Lower lobe of right lung (tissue), 2 donors: ENCODE measurements at regions not wholly inside any gene's neighbourhood (a gene's known extent, or its start where the extent isn't known, plus 50 kb on each side); places are given as distances from the start of the nearest gene placed in this dataset.

Experiments
- ATAC-seq, 2 donors: fragments of 200-7000 bp; cut with Tn5 transposase; one replicate each; pipeline ENCODE4 v1.9.1; 2020 to 2022; ENCODE audit warnings: mild to moderate bottlenecking in 2 of 2, moderate library complexity in 2 of 2
- DNase-seq: peaks from one replicate; pipeline ENCODE4 v3.0.0-alpha.2; 2020
- H3K27ac ChIP-seq: fragments of 200-600 bp; one replicate; pipeline ENCODE4 v1.8.0; 2022
- H3K27me3 ChIP-seq: fragments of 200-600 bp; one replicate; pipeline ENCODE4 v1.8.0; 2022; ENCODE audit warnings: low read depth
- H3K36me3 ChIP-seq: fragments of 200-600 bp; one replicate; pipeline ENCODE4 v1.8.0; 2022; ENCODE audit warnings: mild to moderate bottlenecking
- H3K4me1 ChIP-seq: fragments of 200-600 bp; one replicate; pipeline ENCODE4 v1.8.0; 2022
- H3K4me3 ChIP-seq: fragments of 200-600 bp; one replicate; pipeline ENCODE4 v1.8.0; 2022; ENCODE audit warnings: mild to moderate bottlenecking
- H3K9me3 ChIP-seq: fragments of 200-600 bp; one replicate; pipeline ENCODE4 v1.8.0; 2022
- intact Hi-C: fragments of 100-400 bp; cut with DNase I; formaldehyde crosslinking; loops from one replicate; pipeline ENCODE4 v1.11.0; 2022
- TF ChIP-seq, protein P1 (sequence below): fragments of 200-600 bp; IDR thresholded peaks from one replicate; pipeline ENCODE4 v1.8.0; 2022; ENCODE audit warnings: antibody characterized with exemption, mild to moderate bottlenecking
- donor health status: DM: no; HTN: yes; CAD: no; lungs with severe emphysema.

DNA sequence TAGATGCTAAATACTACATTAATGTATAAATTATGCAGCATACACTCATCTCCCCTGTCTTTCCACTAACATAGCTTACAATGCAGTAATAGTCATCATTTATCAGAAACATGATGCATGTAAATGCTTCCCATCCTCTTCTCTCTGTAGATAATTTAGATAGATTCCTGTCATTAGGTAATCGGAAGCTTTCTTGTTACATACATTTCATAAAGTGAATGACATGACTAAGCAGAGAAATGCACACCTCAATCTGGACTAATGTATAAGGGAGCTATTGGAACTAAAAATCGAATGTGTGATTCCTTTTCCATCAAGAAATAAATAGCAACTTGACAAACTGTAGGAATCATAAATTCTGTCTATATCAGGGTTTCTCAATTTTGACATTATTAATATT is 273.4 kb downstream of the RASSF9 start:
- Histone ChIP-seq H3K9me3 (no peaks in the 10 kb centered on the region), H3K36me3 (no peaks in the 10 kb centered on the region), H3K4me1 (no peaks in the 10 kb centered on the region), H3K4me3 (no peak overlapping the region), H3K27me3 (no peaks in the 10 kb centered on the region), H3K27ac (no peak overlapping the region)
- TF ChIP-seq, protein P1, sequence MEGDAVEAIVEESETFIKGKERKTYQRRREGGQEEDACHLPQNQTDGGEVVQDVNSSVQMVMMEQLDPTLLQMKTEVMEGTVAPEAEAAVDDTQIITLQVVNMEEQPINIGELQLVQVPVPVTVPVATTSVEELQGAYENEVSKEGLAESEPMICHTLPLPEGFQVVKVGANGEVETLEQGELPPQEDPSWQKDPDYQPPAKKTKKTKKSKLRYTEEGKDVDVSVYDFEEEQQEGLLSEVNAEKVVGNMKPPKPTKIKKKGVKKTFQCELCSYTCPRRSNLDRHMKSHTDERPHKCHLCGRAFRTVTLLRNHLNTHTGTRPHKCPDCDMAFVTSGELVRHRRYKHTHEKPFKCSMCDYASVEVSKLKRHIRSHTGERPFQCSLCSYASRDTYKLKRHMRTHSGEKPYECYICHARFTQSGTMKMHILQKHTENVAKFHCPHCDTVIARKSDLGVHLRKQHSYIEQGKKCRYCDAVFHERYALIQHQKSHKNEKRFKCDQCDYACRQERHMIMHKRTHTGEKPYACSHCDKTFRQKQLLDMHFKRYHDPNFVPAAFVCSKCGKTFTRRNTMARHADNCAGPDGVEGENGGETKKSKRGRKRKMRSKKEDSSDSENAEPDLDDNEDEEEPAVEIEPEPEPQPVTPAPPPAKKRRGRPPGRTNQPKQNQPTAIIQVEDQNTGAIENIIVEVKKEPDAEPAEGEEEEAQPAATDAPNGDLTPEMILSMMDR = no peak
- intact Hi-C loops = no loop called here
- ATAC-seq (no peak), DNase-seq (no peak)

DNA sequence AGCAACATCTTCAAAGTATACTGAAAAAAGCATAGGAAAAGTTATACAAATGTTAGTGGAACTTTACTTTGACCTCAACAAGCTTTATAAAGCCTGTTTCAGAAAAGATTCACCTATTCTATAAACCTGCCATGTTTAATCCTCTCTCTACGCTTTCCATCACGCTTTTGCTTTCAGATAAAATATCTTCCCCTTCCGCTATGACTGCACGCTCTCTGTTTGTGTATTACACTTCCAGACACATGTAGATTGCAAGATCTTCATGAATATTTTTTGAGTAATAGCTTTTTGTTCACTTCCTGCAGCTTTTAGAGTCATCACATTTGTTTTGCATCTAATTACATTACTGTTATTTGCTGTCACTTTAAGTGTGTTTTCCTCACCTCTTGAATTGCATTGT is 271.4 kb downstream of the RASSF9 start:
- ATAC-seq = no peak
- TF ChIP-seq, protein P1 = no peak
- Histone ChIP-seq H3K27ac (no peak overlapping the region), H3K4me3 (no peak overlapping the region), H3K9me3 (no peaks in the 10 kb centered on the region), H3K36me3 (no peaks in the 10 kb centered on the region), H3K27me3 (no peaks in the 10 kb centered on the region), H3K4me1 (no peaks in the 10 kb centered on the region)
- DNase-seq = no peak
- intact Hi-C loops = no loop called here

DNA sequence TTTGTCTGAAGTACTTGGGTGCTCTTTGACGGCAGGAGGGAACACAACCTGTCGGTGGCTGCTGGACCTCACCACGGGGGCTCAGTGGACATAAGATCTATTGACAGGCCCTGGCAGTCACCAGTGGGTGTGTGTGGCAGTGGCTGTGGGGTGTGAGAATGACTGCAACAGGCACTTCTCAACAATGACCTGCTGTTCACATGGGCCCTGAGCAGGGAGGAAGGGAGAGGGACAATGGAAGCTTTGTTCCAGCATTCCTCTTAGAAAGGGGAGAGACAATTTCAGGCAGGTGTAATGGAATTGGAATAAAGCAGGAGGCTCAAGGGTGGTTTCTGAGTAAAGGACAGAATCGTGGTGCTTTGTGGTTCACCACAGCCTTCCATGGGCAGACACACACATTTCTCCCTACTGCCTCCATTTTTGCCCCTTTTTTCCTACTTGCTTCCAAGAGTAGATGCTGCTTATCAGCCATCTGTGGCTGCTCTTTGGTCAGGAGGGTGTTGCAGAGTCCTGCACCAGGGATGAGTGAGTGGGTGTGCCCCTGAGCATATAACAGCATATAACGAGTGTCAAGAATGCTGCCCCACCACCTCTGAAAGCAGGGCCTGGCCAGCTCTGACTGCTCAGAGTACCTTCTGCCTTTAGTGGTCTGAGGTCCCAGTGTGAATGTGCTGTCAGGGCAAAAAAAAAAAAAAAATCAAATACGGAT is 267.7 kb downstream of the RASSF9 start:
- Histone ChIP-seq H3K36me3 (no peaks in the 10 kb centered on the region), H3K27ac (no peak overlapping the region), H3K27me3 (no peaks in the 10 kb centered on the region), H3K9me3 (no peaks in the 10 kb centered on the region), H3K4me3 (no peak overlapping the region), H3K4me1 (no peaks in the 10 kb centered on the region)
- intact Hi-C loops = no loop called here
- DNase-seq (no peak), ATAC-seq (no peak)
- TF ChIP-seq, protein P1 = no peak

DNA sequence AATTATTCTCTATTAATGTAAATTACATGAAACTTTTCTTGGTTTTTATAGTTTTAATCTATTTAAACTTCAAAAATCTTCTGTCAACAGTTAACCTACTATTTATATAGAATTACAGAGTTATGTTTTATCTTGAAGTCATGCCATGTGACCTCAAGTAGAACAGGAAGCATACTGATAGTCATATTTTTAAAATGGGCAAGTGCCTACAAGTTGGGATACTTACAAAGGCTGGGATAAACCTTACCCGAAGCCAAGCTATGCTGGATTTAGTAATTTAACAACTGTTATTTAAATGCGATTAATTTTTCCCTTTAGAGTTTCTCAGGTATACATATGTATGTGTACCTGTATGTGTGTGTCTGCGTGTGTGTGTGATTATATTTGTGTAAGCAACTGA is 266.9 kb downstream of the RASSF9 start:
- intact Hi-C loops = no loop called here

DNA sequence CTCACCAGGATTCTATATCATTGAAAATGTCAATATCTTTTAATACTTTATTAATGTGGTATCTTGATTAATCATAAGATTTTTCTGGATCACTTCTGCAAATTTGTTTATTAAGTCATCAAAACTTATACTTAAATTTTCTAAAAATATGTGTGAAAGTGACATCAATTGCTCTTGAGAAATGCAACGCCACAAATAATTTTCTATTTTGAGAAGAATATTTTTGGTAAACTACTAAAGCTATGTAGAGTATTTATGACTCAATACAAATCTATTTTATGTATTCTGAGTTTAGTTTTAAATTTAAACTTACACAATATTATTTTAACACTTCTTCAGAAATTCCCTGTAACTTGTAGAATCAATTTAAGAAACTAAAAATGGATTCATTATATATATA is 263.3 kb downstream of the RASSF9 start:
- TF ChIP-seq, protein P1 = no peak
- Histone ChIP-seq H3K27ac (no peak overlapping the region), H3K36me3 (no peaks in the 10 kb centered on the region), H3K4me1 (no peaks in the 10 kb centered on the region), H3K27me3 (no peaks in the 10 kb centered on the region), H3K9me3 (no peaks in the 10 kb centered on the region), H3K4me3 (no peak overlapping the region)
- intact Hi-C loops = no loop called here
- DNase-seq = no peak
- no peak for ATAC-seq

More for the DNA sequence above, 266.9 kb downstream of the RASSF9 start:
- H3K4me1 ChIP-seq = no peaks in the 10 kb centered on the region
- no peaks in the 10 kb centered on the region for H3K27me3 ChIP-seq
- H3K36me3 ChIP-seq = no peaks in the 10 kb centered on the region
- no peak overlapping the region for H3K27ac ChIP-seq
- DNase-seq (no peak), ATAC-seq (no peak)
- TF ChIP-seq, protein P1 = no peak
- no peak overlapping the region for H3K4me3 ChIP-seq
- H3K9me3 ChIP-seq = no peaks in the 10 kb centered on the region
